Gastroesophageal sphincter (tissue), 4 donors: ENCODE measurements at regions not wholly inside any gene's neighbourhood (a gene's known extent, or its start where the extent isn't known, plus 50 kb on each side); places are given as distances from the start of the nearest gene placed in this dataset.
"Not testable (repeated sequence)": the region's sequence is repeated elsewhere in the genome, so short reads cannot be mapped to it uniquely, and the experiment has no call there.

Experiments
- ATAC-seq: fragments of 150-250 bp; one replicate; pipeline ENCODE4 v1.9.1; 2016; ENCODE audit warnings: mild to moderate bottlenecking, moderate library complexity
- H3K27ac ChIP-seq, 4 donors: fragments of 200-600 bp; sonication (generic) in 3 of 4; 1 replicate in 3 of 4; 2 replicates in 1 of 4; pipeline ENCODE4 v1.5.1; 2016 to 2019
- H3K27me3 ChIP-seq: fragments of 200-600 bp; sonication (generic); one replicate; pipeline ENCODE4 v1.5.1; 2019
- H3K36me3 ChIP-seq, 2 donors: fragments of 200-600 bp; sonication (generic); one replicate each; pipeline ENCODE4 v1.5.1; 2019; ENCODE audit warnings: control low read depth in 1 of 2
- H3K4me1 ChIP-seq, 3 donors: fragments of 200-600 bp; sonication (generic); 1 replicate in 2 of 3; 2 replicates in 1 of 3; pipeline ENCODE4 v1.5.1; 2016 to 2019; ENCODE audit warnings: control low read depth in 2 of 3
- H3K4me3 ChIP-seq, 2 donors: fragments of 200-600 bp; sonication (generic); one replicate each; pipeline ENCODE4 v1.5.1; 2019; ENCODE audit warnings: mild to moderate bottlenecking in 1 of 2, moderate library complexity in 1 of 2
- H3K9me3 ChIP-seq, 3 donors: fragments of 200-600 bp; sonication (generic); one replicate each; pipeline ENCODE4 v1.5.1; 2017 to 2019; ENCODE audit warnings: control low read depth in 2 of 3
- CTCF ChIP-seq, 4 experiments: fragments of 200-600 bp in 2 of 4; fragments of 450-650 bp in 2 of 4; sonication (generic) in 1 of 4; IDR thresholded peaks; one replicate each; pipeline ENCODE4 v1.5.1; 2017 to 2019; ENCODE audit warnings: antibody characterized with exemption in 4 of 4, mild to moderate bottlenecking in 2 of 4, moderate library complexity in 2 of 4
- EP300 ChIP-seq: sonication (generic); formaldehyde crosslinking; IDR thresholded peaks from one replicate; pipeline ENCODE4 v1.6.1; 2017; ENCODE audit warnings: antibody characterized with exemption, mild to moderate bottlenecking
- POLR2A ChIP-seq, 2 donors: fragments of 450-650 bp; IDR thresholded peaks; one replicate each; pipeline ENCODE4 v1.6.1; 2017; ENCODE audit warnings: antibody characterized with exemption in 2 of 2, mild to moderate bottlenecking in 2 of 2, moderate library complexity in 1 of 2
- POLR2AphosphoS5 ChIP-seq: sonication (generic); formaldehyde crosslinking; IDR thresholded peaks from one replicate; pipeline ENCODE4 v1.6.1; 2017; ENCODE audit warnings: antibody characterized with exemption
- WGBS, 2 donors: methylation state at CpG; one replicate each; pipeline ENCODE4 v1.1.5; 2018; ENCODE audit warnings: low coverage in 1 of 2; 5-methylcytosine and 5-hydroxymethylcytosine counted together

- H3K27me3 ChIP-seq: no peaks in the 10 kb centered on the region
- no peak for ATAC-seq
- 71 to 75% methylated on average over 4 to 6 of the region's 6 CpGs for WGBS, 2 donors
- H3K9me3 ChIP-seq: no peaks in the 10 kb centered on the region
- H3K27ac ChIP-seq: no peak overlapping the region
- TF ChIP-seq CTCF (IDR thresholded peaks at IDR 0.05) (no peak), POLR2AphosphoS5 (no peak), EP300 (no peak), POLR2A (IDR thresholded peaks at IDR 0.05) (no peak)
- H3K36me3 ChIP-seq: no peaks in the 10 kb centered on the region
- no peak overlapping the region for H3K4me3 ChIP-seq
- no peaks in the 10 kb centered on the region for H3K4me1 ChIP-seq
Observed at GRCh38 chr9:31745468-31745867, 639.0 kb upstream of the ACO1 start.

DNA sequence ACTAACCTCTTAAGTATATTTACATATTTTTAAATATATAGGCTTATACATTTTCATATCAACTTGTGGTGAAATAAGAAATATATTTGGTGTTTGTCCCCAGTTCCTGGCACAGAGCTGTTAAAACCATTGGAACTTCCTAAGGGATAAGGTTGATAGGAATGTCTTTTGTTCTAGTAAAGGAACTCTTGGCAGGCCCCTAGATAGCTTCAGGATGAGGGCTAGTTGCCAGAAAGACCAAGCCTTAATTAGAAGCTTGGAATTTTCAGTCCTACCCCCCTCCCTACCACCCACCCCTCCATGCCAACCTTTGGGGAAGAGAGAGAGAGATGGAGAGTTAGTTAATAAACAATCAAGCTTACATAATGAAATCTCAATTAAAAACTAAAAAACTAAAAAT lies 638.6 kb upstream of the ACO1 start:
- ATAC-seq: no peak
- H3K4me1 ChIP-seq: no peaks in the 10 kb centered on the region
- no peak overlapping the region for H3K27ac ChIP-seq
- no peak for TF ChIP-seq POLR2A (IDR thresholded peaks at IDR 0.05)
- TF ChIP-seq CTCF (IDR thresholded peaks at IDR 0.05): no peak
- TF ChIP-seq EP300: no peak
- no peak for TF ChIP-seq POLR2AphosphoS5
- no peaks in the 10 kb centered on the region for H3K9me3 ChIP-seq
- H3K36me3 ChIP-seq: no peaks in the 10 kb centered on the region
- H3K4me3 ChIP-seq: no peak overlapping the region
- H3K27me3 ChIP-seq: no peaks in the 10 kb centered on the region

DNA sequence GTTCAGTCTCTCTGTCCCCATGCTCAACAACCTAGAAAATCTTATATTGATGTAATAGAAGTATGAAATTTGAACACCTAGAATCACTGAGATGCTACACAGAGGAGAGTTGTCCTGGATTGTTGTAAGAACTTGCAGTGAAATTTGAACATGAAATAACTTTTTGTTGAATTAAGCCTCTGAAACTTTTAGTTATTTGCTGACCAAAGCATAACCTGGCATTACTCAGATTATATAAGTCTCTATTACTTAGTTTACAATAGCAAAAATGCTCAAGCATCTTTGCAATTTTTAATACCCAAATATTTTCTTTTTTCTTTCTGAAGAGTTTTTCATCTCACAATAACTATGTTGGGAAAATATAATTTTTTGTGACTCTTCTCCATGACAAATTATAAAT lies 630.7 kb upstream of the ACO1 start:
- Histone ChIP-seq H3K4me1 (no peaks in the 10 kb centered on the region), H3K9me3 (no peaks in the 10 kb centered on the region), H3K27ac (no peak overlapping the region), H3K36me3 (no peaks in the 10 kb centered on the region), H3K27me3 (no peaks in the 10 kb centered on the region), H3K4me3 (no peak overlapping the region)
- ATAC-seq: no peak
- TF ChIP-seq POLR2AphosphoS5 (no peak), POLR2A (IDR thresholded peaks at IDR 0.05) (no peak), CTCF (IDR thresholded peaks at IDR 0.05) (no peak), EP300 (no peak)

DNA sequence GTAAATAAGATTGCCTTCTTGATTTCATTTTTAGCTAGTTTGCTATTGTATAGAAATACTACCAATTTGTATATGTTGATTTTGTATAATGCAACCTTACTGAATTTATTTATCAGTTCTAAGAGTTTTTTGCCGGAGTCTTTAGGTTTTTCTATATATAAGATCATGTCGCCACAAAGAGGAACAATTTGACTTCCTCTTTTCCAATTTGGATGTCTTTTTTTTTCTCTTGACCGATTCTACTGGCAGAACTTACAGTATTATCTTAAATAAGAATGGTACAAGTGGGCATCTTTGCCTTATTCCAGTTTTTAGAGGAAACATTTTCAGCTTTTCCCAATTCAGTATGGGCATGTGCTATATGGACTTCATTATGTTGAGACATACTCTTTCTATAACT lies 624.7 kb upstream of the ACO1 start:
- WGBS, 2 donors: 90 to 100% methylated on average over 2 to 3 of the region's 3 CpGs
- TF ChIP-seq CTCF (IDR thresholded peaks at IDR 0.05) (no peak), EP300 (no peak), POLR2A (IDR thresholded peaks at IDR 0.05) (no peak), POLR2AphosphoS5 (no peak)
- no peaks in the 10 kb centered on the region for H3K27me3 ChIP-seq
- no peak overlapping the region for H3K4me3 ChIP-seq
- H3K27ac ChIP-seq: no peak overlapping the region
- no peaks in the 10 kb centered on the region for H3K9me3 ChIP-seq
- H3K4me1 ChIP-seq: no peaks in the 10 kb centered on the region
- H3K36me3 ChIP-seq: no peaks in the 10 kb centered on the region
- no peak for ATAC-seq

DNA sequence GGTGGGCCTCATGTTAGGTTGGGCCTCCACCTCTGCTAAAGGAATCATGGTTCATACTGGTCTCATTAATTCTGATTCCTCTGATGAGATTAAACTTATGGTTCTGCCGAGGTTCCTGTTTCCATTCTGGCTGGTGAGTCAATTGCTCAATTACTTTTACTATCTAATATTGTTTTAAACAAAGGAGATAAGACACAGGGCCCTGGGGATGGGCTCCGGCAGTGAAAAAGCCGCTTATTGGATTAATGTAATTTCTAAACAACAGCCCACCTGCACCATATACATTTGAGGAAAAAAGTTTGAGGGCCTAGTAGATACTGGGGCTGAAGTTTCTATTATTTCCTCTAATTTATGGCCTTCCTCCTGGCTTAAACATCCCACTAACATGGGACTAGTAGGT lies 610.4 kb upstream of the ACO1 start:
- not testable (repeated sequence) for H3K27ac ChIP-seq, ATAC-seq, H3K4me3 ChIP-seq, H3K27me3 ChIP-seq, H3K36me3 ChIP-seq
- 49 to 100% methylated on average over 2 to 3 of the region's 3 CpGs for WGBS, 2 donors
- H3K9me3 ChIP-seq: peaks cover 0 to 25% (median 0%) of the 10 kb centered on the region in 3 donors
- peaks cover 0 to 14% (median 0%) of the 10 kb centered on the region in 3 donors for H3K4me1 ChIP-seq

GRCh38 chr9:31774571-31774970 lies 609.9 kb upstream of the ACO1 start:
- ATAC-seq: no peak
- Histone ChIP-seq H3K27ac (no peak overlapping the region), H3K27me3 (no peaks in the 10 kb centered on the region), H3K4me3 (no peak overlapping the region), H3K4me1 (peaks cover 0 to 14% (median 0%) of the 10 kb centered on the region in 3 donors), H3K36me3 (no peaks in the 10 kb centered on the region), H3K9me3 (peaks cover 0 to 25% (median 0%) of the 10 kb centered on the region in 3 donors)
- WGBS, 2 donors: 57 to 70% methylated on average over 2 of the region's 2 CpGs
- no peak for TF ChIP-seq EP300
- no peak for TF ChIP-seq POLR2A (IDR thresholded peaks at IDR 0.05)
- TF ChIP-seq CTCF (IDR thresholded peaks at IDR 0.05): no peak
